GM12878 (cell line): ENCODE measurements at regions not wholly inside any gene's neighbourhood (a gene's known extent, or its start where the extent isn't known, plus 50 kb on each side); places are given as distances from the start of the nearest gene placed in this dataset.

Experiments
- ATAC-seq: fragments of 200-7000 bp; cut with Tn5 transposase; 3 replicates; pipeline ENCODE4 v1.9.1; 2020; ENCODE audit warnings: mild to moderate bottlenecking, moderate library complexity
- BruUV-seq: library from RNA; stranded (reverse); fragments of 400-500 nt; replicated peaks from 2 replicates; lab custom pipeline; 2021; lab: Mats Ljungman, UMichigan
- CTCF ChIA-PET: fragments of 300-600 bp; sonication (Branson Sonifier 250); formaldehyde crosslinking; extraction: SDS; loops from one replicate; lab custom pipeline; 2021; ENCODE audit warnings: inconsistent platforms; lab: Yijun Ruan, JAX
- POLR2A ChIA-PET: fragments of 350-600 bp; formaldehyde crosslinking; extraction: SDS; loops from one replicate; lab custom pipeline; 2021; ENCODE audit warnings: inconsistent platforms; lab: Charles Lee
- RAD21 ChIA-PET: fragments of 300-600 bp; sonication (Branson Sonifier 250); formaldehyde crosslinking; loops from one replicate; lab custom pipeline; 2023; ENCODE audit warnings: antibody characterized with exemption; ENCODE audit not compliant: unreplicated experiment; lab: Charles Lee
- SMC1A ChIA-PET: fragments of 300-600 bp; sonication (Branson Sonifier 250); formaldehyde crosslinking; loops from one replicate; lab custom pipeline; 2023; ENCODE audit not compliant: unreplicated experiment, uncharacterized antibody; lab: Charles Lee
- DNase-seq: peaks from one replicate; pipeline ENCODE4 v3.0.0-alpha.2; 2011; ENCODE audit warnings: low read depth, low spot score
- FAIRE-seq: peaks from 3 replicates; lab custom pipeline; 2011; peaks lifted over from hg19 to GRCh38; lab: Jason Lieb, UNC
- H2AFZ ChIP-seq: 2 replicates; pipeline ENCODE4 v1.6.0; 2011; ENCODE audit warnings: low read depth, low read length, control low read depth; ENCODE audit not compliant: control insufficient read depth
- H3K27ac ChIP-seq: 2 replicates; pipeline ENCODE4 v1.5.1; 2011; ENCODE audit warnings: control low read depth; ENCODE audit not compliant: control insufficient read depth, insufficient read depth
- H3K27me3 ChIP-seq, 2 experiments: replicated peaks in 1 of 2; 2 replicates each; pipeline versions ENCODE4 v1.6.0 to v1.6.1; 2011; ENCODE audit warnings: low read length in 1 of 2; ENCODE audit not compliant: control insufficient read depth in 2 of 2, insufficient read depth in 2 of 2
- H3K36me3 ChIP-seq, 2 experiments: 2 replicates each; pipeline ENCODE4 v1.5.1; 2011; ENCODE audit warnings: low read length in 1 of 2; ENCODE audit not compliant: control insufficient read depth in 2 of 2, insufficient read depth in 2 of 2
- H3K4me1 ChIP-seq: 2 replicates; pipeline ENCODE4 v1.6.1; 2011; ENCODE audit warnings: mild to moderate bottlenecking, low read length, moderate library complexity, mixed read lengths; ENCODE audit not compliant: control insufficient read depth, insufficient read depth
- H3K4me2 ChIP-seq: 2 replicates; pipeline ENCODE4 v1.6.0; 2011; ENCODE audit warnings: control low read depth; ENCODE audit not compliant: control insufficient read depth, insufficient read depth
- H3K4me3 ChIP-seq: fragments of 200-600 bp; sonication (generic); 2 replicates; pipeline ENCODE4 v1.5.1; 2016
- H3K79me2 ChIP-seq: 2 replicates; pipeline ENCODE4 v1.6.0; 2011; ENCODE audit warnings: low read length; ENCODE audit not compliant: control insufficient read depth, insufficient read depth
- H3K9ac ChIP-seq: 2 replicates; pipeline ENCODE4 v1.8.0; 2011; ENCODE audit warnings: low read length, control low read depth, mixed read lengths; ENCODE audit not compliant: control insufficient read depth, insufficient read depth
- H3K9me3 ChIP-seq: replicated peaks from 3 replicates; pipeline ENCODE4 v1.5.1; 2011; ENCODE audit warnings: mild to moderate bottlenecking, low read length; ENCODE audit not compliant: control insufficient read depth, insufficient read depth
- H4K20me1 ChIP-seq: 2 replicates; pipeline ENCODE4 v1.6.0; 2011; ENCODE audit not compliant: control insufficient read depth, insufficient read depth
- CBFB ChIP-seq: IDR thresholded peaks from 2 replicates; pipeline ENCODE4 v1.6.1; 2016; ENCODE audit warnings: antibody characterized with exemption, low read depth
- CTCF ChIP-seq, 3 experiments: IDR thresholded peaks in 2 of 3; conservative IDR thresholded peaks in 1 of 3; 2 replicates each; pipeline ENCODE4 v1.5.1; 2011; ENCODE audit warnings: low read depth in 3 of 3, low read length in 3 of 3, mild to moderate bottlenecking in 3 of 3, control low read depth in 2 of 3, moderate library complexity in 2 of 3, inconsistent platforms in 1 of 3, mixed read lengths in 1 of 3; ENCODE audit not compliant: control insufficient read depth in 2 of 3, insufficient read depth in 1 of 3; ENCODE audit errors: extremely low read depth in 1 of 3
- HDAC2 ChIP-seq: fragments of 200-600 bp; sonication (generic); IDR thresholded peaks from 2 replicates; pipeline ENCODE4 v1.6.1; 2017
- PBX3 ChIP-seq: IDR thresholded peaks from 2 replicates; pipeline ENCODE4 v1.6.1; 2011; ENCODE audit warnings: mild to moderate bottlenecking, low read depth, low read length, moderate library complexity; ENCODE audit not compliant: insufficient replicate concordance
- POLR2AphosphoS2 ChIP-seq: IDR thresholded peaks from 2 replicates; pipeline ENCODE4 v1.6.1; 2011; ENCODE audit warnings: low read depth, mild to moderate bottlenecking, low read length, improper control_type of control experiment, moderate library complexity
- POU2F2 ChIP-seq: IDR thresholded peaks from 3 replicates; pipeline ENCODE4 v1.6.1; 2011; ENCODE audit warnings: low read depth, mild to moderate bottlenecking, low read length, borderline replicate concordance
- STAT3 ChIP-seq: IDR thresholded peaks from 2 replicates; pipeline ENCODE4 v1.6.1; 2011; ENCODE audit warnings: low read depth, low read length, improper control_type of control experiment
- YBX1 ChIP-seq: fragments of 450-650 bp; IDR thresholded peaks from 2 replicates; pipeline ENCODE4 v1.6.1; 2016; ENCODE audit warnings: antibody characterized with exemption
- ZNF592 ChIP-seq: fragments of 450-650 bp; IDR thresholded peaks from 2 replicates; pipeline ENCODE4 v1.6.1; 2017; ENCODE audit warnings: mild to moderate bottlenecking, moderate library complexity
- ZZZ3 ChIP-seq: IDR thresholded peaks from 2 replicates; pipeline ENCODE4 v1.6.1; 2011; ENCODE audit warnings: low read depth; ENCODE audit not compliant: control insufficient read depth, insufficient read length
- WGBS: methylation state at CpG from one replicate; pipeline ENCODE4 v1.1.6; 2016; ENCODE audit warnings: low lambda C conversion rate; ENCODE audit not compliant: insufficient replicate concordance, insufficient coverage; ENCODE audit errors: missing lambda C conversion rate; 5-methylcytosine and 5-hydroxymethylcytosine counted together
- in situ Hi-C: fragments of 300-500 bp; cut with MboI; formaldehyde crosslinking; loops from 9 replicates; pipeline ENCODE4 v1.14.3; 2018; ENCODE audit warnings: mixed read lengths
- intact Hi-C: fragments of 100-400 bp; cut with micrococcal nuclease; formaldehyde crosslinking; loops from one replicate; pipeline ENCODE4 v1.14.2; 2022; ENCODE audit not compliant: unreplicated experiment

GRCh38 chr10:31623947-31624346 lies 304.7 kb downstream of the ARHGAP12 start:
- no peak overlapping the region for H3K4me2 ChIP-seq
- no peaks in the 10 kb centered on the region for H4K20me1 ChIP-seq
- DNase-seq (no peak), FAIRE-seq (no peak), ATAC-seq (no peak)
- no peak overlapping the region for H3K9ac ChIP-seq
- ChIA-PET SMC1A (no interaction called here), RAD21 (no interaction called here), CTCF (no interaction called here), POLR2A (no interaction called here)
- no peaks in the 10 kb centered on the region for H3K4me1 ChIP-seq
- 33% methylated on average over 2 of the region's 2 CpGs for WGBS
- no TSS peak for BruUV-seq
- H3K27ac ChIP-seq = no peak overlapping the region
- H2AFZ ChIP-seq = no peak overlapping the region
- no peak overlapping the region for H3K4me3 ChIP-seq
- no peaks in the 10 kb centered on the region for H3K36me3 ChIP-seq
- no peaks in the 10 kb centered on the region for H3K27me3 ChIP-seq
- TF ChIP-seq YBX1 (no peak), ZNF592 (no peak), POLR2AphosphoS2 (no peak), POU2F2 (no peak), CBFB (no peak), HDAC2 (no peak), STAT3 (no peak), CTCF (IDR thresholded peaks at IDR 0.05 in 2 of 3, conservative IDR thresholded peaks at IDR 0.05 in 1 of 3; ENCODE audit: control insufficient read depth in 2 of 3, extremely low read depth in 1 of 3, insufficient read depth in 1 of 3, low read depth in 3 of 3, low read length in 3 of 3) (no peak), PBX3 (no peak), ZZZ3 (no peak)
- H3K79me2 ChIP-seq = no peaks in the 10 kb centered on the region
- intact Hi-C loops = no loop called here
- peaks cover 5% of the 10 kb centered on the region; the same call in 2 of the 3 replicates for H3K9me3 ChIP-seq
- in situ Hi-C loops = no loop called here
